ENCODE measurements at regions not wholly inside any gene's neighbourhood (a gene's known extent, or its start where the extent isn't known, plus 50 kb on each side); places are given as distances from the start of the nearest gene placed in this dataset.

DNA sequence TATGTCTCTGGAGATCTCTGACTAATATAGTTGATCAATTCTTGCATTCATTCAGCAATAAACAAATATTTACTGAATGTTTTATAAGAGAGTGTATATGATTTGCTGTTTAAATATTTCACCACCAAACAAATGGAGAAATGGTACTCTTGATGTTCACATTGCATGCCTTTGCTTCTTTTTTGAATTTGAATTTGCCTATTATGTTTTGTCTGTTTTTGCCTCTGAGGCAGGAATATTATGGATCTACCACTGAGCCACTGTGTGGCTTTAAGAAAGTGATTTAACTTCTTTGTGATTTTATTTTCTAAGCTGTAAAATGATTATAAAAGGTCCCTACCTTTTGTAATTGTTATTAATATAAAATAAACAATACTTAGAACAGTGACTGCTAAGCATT, 345.0 kb downstream of the DOK5 start:
- Mint-ChIP-seq H3K27ac (ENCODE audit: unreplicated experiment) (no peak overlapping the region), H3K4me1 (ENCODE audit: low read depth, unreplicated experiment) (peaks cover 5% of the 10 kb centered on the region), H3K4me3 (ENCODE audit: unreplicated experiment) (no peak overlapping the region), H3K27me3 (ENCODE audit: unreplicated experiment) (peaks cover 1% of the 10 kb centered on the region), H3K9me3 (ENCODE audit: unreplicated experiment) (peaks cover 1% of the 10 kb centered on the region), H3K36me3 (ENCODE audit: unreplicated experiment) (no peaks in the 10 kb centered on the region)
- DNase-seq = no peak
- TF ChIP-seq, protein P1, sequence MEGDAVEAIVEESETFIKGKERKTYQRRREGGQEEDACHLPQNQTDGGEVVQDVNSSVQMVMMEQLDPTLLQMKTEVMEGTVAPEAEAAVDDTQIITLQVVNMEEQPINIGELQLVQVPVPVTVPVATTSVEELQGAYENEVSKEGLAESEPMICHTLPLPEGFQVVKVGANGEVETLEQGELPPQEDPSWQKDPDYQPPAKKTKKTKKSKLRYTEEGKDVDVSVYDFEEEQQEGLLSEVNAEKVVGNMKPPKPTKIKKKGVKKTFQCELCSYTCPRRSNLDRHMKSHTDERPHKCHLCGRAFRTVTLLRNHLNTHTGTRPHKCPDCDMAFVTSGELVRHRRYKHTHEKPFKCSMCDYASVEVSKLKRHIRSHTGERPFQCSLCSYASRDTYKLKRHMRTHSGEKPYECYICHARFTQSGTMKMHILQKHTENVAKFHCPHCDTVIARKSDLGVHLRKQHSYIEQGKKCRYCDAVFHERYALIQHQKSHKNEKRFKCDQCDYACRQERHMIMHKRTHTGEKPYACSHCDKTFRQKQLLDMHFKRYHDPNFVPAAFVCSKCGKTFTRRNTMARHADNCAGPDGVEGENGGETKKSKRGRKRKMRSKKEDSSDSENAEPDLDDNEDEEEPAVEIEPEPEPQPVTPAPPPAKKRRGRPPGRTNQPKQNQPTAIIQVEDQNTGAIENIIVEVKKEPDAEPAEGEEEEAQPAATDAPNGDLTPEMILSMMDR (IDR thresholded peaks at IDR 0.05; ENCODE audit: partially characterized antibody, unreplicated experiment) = no peak

DNA sequence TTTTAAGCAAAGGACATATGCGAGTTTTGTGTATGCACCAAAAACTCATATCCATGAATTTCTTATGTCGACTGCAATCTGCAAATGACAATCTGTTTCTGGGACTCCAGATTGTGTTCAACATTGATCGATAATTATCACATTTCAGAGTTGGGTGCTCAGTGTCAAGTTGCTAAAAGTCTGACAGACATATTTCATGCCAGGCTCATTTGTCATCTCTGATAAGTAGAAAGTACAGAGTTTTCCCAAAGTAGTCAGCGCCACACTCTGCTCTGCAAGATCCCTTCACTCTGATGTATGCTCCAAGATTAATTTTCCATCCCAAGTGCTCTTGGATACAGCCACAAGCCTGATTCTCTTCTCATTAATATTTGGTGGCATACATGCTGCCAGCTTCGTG, 331.1 kb downstream of the DOK5 start:
- no peak overlapping the region for H3K27ac Mint-ChIP-seq (ENCODE audit: unreplicated experiment)
- TF ChIP-seq, protein P1 (IDR thresholded peaks at IDR 0.05; ENCODE audit: partially characterized antibody, unreplicated experiment) = no peak
- DNase-seq = no peak
- H3K36me3 Mint-ChIP-seq (ENCODE audit: unreplicated experiment) = no peaks in the 10 kb centered on the region
- H3K9me3 Mint-ChIP-seq (ENCODE audit: unreplicated experiment) = peaks cover 5% of the 10 kb centered on the region
- no peaks in the 10 kb centered on the region for H3K4me1 Mint-ChIP-seq (ENCODE audit: low read depth, unreplicated experiment)
- no peak overlapping the region for H3K4me3 Mint-ChIP-seq (ENCODE audit: unreplicated experiment)
- peaks cover 2% of the 10 kb centered on the region for H3K27me3 Mint-ChIP-seq (ENCODE audit: unreplicated experiment)

DNA sequence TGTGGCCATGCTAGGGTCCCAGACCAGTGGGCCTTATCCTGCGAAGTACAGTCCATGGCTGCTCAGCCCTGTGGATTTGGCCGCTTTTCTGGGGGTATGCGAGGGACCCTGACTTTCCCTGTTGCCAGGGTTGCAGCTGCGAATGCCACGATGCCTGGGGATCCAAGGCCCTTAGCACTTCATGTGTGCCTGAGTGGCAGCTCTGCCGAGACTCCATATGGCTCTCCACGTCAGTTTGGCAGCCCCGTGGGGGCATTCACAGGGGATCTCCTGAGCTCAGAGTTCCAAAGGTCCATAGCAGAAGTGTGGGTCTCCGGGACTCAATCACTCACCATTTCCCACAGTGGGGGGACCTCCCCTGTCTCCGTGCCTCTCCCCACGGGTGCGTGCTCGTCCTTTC, 319.5 kb downstream of the DOK5 start:
- H3K36me3 Mint-ChIP-seq (ENCODE audit: unreplicated experiment) = no peaks in the 10 kb centered on the region
- H3K9me3 Mint-ChIP-seq (ENCODE audit: unreplicated experiment) = peaks cover 2% of the 10 kb centered on the region
- no peak for DNase-seq
- H3K4me1 Mint-ChIP-seq (ENCODE audit: low read depth, unreplicated experiment) = no peaks in the 10 kb centered on the region
- no peak overlapping the region for H3K27ac Mint-ChIP-seq (ENCODE audit: unreplicated experiment)
- H3K27me3 Mint-ChIP-seq (ENCODE audit: unreplicated experiment) = no peaks in the 10 kb centered on the region
- H3K4me3 Mint-ChIP-seq (ENCODE audit: unreplicated experiment) = no peak overlapping the region
- TF ChIP-seq, protein P1 (IDR thresholded peaks at IDR 0.05; ENCODE audit: partially characterized antibody, unreplicated experiment) = no peak

DNA sequence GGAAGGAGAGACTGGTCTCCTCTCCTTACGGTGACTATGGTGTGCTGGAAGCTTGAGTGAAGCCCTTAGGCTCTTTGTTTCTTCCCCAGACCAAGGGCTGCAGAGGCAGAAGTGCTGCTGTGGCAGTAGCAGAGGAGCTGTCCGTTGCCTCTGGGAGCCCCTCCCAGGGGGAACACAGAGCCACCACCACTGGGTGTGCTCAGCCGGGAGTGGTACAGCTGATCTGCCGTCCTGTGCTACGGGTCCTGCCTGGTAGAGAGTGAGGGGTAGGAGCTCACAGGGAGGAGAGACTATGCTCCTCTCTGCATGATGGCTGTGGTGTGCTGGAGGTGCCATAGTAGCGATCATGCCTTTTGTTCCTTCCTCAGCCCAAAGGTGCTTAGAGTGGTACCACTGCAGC, 318.7 kb downstream of the DOK5 start:
- Mint-ChIP-seq H3K4me3 (ENCODE audit: unreplicated experiment) (no peak overlapping the region), H3K4me1 (ENCODE audit: low read depth, unreplicated experiment) (no peaks in the 10 kb centered on the region), H3K9me3 (ENCODE audit: unreplicated experiment) (peaks cover 2% of the 10 kb centered on the region), H3K27ac (ENCODE audit: unreplicated experiment) (no peak overlapping the region), H3K36me3 (ENCODE audit: unreplicated experiment) (no peaks in the 10 kb centered on the region), H3K27me3 (ENCODE audit: unreplicated experiment) (no peaks in the 10 kb centered on the region)
- TF ChIP-seq, protein P1 (IDR thresholded peaks at IDR 0.05; ENCODE audit: partially characterized antibody, unreplicated experiment) = no peak
- DNase-seq = no peak

DNA sequence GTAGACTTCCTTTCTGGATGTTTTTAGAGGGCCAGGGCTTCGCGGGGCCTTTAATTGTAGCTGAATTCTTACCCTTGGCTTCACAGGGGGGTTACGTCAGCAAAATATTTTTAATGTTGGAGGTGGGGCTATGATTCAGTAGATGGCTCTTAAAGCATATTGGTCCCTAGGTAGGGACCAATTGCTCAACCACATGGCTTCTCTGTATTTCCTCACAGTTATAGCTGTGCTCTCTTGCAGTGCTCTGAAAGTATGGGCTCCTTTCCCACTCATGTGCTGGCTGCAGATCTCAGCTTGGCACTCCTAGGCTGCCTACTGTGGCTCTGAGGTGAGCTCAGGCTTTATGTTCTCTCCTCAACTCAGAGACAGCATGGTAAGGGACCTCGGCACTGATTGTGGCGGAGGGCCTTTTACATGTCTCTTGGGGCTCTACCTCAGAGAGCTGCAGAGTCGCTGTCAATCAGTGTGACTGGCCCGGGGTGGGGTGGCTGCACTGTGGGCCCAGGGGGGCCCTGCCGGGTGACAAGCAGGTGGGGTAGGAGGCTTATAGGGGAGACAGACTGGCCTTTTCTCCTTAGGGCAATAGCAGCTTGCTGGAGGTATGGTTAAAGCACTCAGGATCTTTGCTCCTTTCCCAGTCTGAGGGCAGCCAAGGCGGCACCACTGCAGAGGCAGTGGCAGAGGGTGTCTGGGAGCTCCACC, 318.0 kb downstream of the DOK5 start:
- H3K27ac Mint-ChIP-seq (ENCODE audit: unreplicated experiment) = no peak overlapping the region

More for the DNA sequence above, 318.0 kb downstream of the DOK5 start:
- Mint-ChIP-seq H3K4me1 (ENCODE audit: low read depth, unreplicated experiment) (no peaks in the 10 kb centered on the region), H3K27me3 (ENCODE audit: unreplicated experiment) (no peaks in the 10 kb centered on the region), H3K9me3 (ENCODE audit: unreplicated experiment) (peaks cover 2% of the 10 kb centered on the region), H3K4me3 (ENCODE audit: unreplicated experiment) (no peak overlapping the region), H3K36me3 (ENCODE audit: unreplicated experiment) (no peaks in the 10 kb centered on the region)
- TF ChIP-seq, protein P1 (IDR thresholded peaks at IDR 0.05; ENCODE audit: partially characterized antibody, unreplicated experiment) = no peak
- no peak for DNase-seq

Measured in glutamatergic neuron (in vitro differentiated cells).